ENCODE measurements at regions not wholly inside any gene's neighbourhood (a gene's known extent, or its start where the extent isn't known, plus 50 kb on each side); places are given as distances from the start of the nearest gene placed in this dataset.

DNA sequence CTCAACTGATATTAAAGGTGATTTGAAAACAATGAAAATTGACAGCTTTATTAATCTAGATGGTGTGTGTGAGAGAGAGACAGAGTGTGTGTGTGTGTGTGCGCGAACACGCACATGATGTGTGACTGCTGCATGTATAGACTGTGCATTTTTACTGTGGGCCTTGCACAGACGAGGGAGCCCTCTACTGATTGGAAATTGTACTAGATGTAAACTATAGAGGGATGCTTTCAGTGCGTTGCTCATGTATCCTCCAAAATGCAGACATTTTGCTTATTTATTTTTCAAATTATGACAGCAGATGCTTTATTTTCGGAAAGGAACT lies 168.4 kb upstream of the GK2 start:
- 67% methylated on average over 3 of the region's 6 CpGs; no CpG with 5 or more reads in 1 of the 2 experiments for WGBS, 2 experiments (ENCODE audit: extremely low coverage in 2 of 2, insufficient read length in 1 of 2)
- no peak overlapping the region for H4K5ac ChIP-seq (ENCODE audit: low read depth, low read length)
- no peak overlapping the region for H2AFZ ChIP-seq (replicated peaks; ENCODE audit: low read length, poor library complexity)
- H4K91ac ChIP-seq (ENCODE audit: insufficient read depth, low read depth, low read length): no peak overlapping the region
- no peak overlapping the region for H3K27ac ChIP-seq (ENCODE audit: insufficient read depth, low read length)
- no peak overlapping the region for H3K9ac ChIP-seq (ENCODE audit: low read depth, low read length)
- intact Hi-C loops (cut with micrococcal nuclease) (loop anchor here (1.0 to 10.0 kb wide), 3 partner anchors 534 to 628 kb away; no protein-coding TSS in a partner anchor), dilution Hi-C loops (cut with HindIII; ENCODE audit: low sequenced_read_pairs, unreplicated experiment) (no loop called here), in situ Hi-C loops (cut with MboI; ENCODE audit: low sequenced_read_pairs) (no loop called here)
- H3K23ac ChIP-seq (ENCODE audit: low read depth, low read length): no peak overlapping the region
- H3K14ac ChIP-seq (replicated peaks; ENCODE audit: low read depth, low read length): no peak overlapping the region
- peak; percentile 84 for ATAC-seq (ENCODE audit: low read depth)
- H2BK15ac ChIP-seq (ENCODE audit: low read depth, low read length): no peak overlapping the region
- no peaks in the 10 kb centered on the region for H4K20me1 ChIP-seq (ENCODE audit: insufficient read depth, low read length)
- H3K79me1 ChIP-seq (ENCODE audit: low read depth in 1 of 2, low read length in 2 of 2): no peaks in the 10 kb centered on the region
- H3K9me1 ChIP-seq (ENCODE audit: insufficient read depth, low read length): no peaks in the 10 kb centered on the region
- H2BK5ac ChIP-seq (ENCODE audit: low read depth, low read length, poor library complexity, severe bottlenecking): no peak overlapping the region
- peak; percentile 18 for DNase-seq
- H2BK20ac ChIP-seq (ENCODE audit: low read depth, low read length): no peak overlapping the region
- H2AK5ac ChIP-seq (ENCODE audit: low read depth, low read length): no peak overlapping the region
- no peak overlapping the region for H3K4ac ChIP-seq (ENCODE audit: low read depth, low read length)
- no peaks in the 10 kb centered on the region for H3K27me3 ChIP-seq (ENCODE audit: control insufficient read depth, insufficient read depth, low read length)
- BruUV-seq (replicated peaks): no TSS peak
- H3K18ac ChIP-seq (ENCODE audit: low read depth, low read length): no peak overlapping the region
- no peaks in the 10 kb centered on the region for H3K4me1 ChIP-seq (ENCODE audit: control insufficient read depth, insufficient read depth, low read length)
- H2AK9ac ChIP-seq (replicated peaks; ENCODE audit: low read depth, low read length, poor library complexity): no peak overlapping the region
- CTCF ChIA-PET: no interaction called here
- no peak overlapping the region for H3K4me3 ChIP-seq (ENCODE audit: insufficient read depth, low read depth, low read length)
- no peak overlapping the region for H3K4me2 ChIP-seq (ENCODE audit: low read depth, low read length)
- no peak overlapping the region for H4K8ac ChIP-seq (ENCODE audit: low read depth in 2 of 2, low read length in 2 of 2)
- no peaks in the 10 kb centered on the region for H3K9me3 ChIP-seq (ENCODE audit: control insufficient read depth, insufficient read depth, low read length)
- H3K56ac ChIP-seq (ENCODE audit: extremely low read depth, insufficient read depth, low read length): no peak overlapping the region
- POLR2A ChIA-PET (ENCODE audit: unreplicated experiment): no interaction called here
- TF ChIP-seq, protein P1, sequence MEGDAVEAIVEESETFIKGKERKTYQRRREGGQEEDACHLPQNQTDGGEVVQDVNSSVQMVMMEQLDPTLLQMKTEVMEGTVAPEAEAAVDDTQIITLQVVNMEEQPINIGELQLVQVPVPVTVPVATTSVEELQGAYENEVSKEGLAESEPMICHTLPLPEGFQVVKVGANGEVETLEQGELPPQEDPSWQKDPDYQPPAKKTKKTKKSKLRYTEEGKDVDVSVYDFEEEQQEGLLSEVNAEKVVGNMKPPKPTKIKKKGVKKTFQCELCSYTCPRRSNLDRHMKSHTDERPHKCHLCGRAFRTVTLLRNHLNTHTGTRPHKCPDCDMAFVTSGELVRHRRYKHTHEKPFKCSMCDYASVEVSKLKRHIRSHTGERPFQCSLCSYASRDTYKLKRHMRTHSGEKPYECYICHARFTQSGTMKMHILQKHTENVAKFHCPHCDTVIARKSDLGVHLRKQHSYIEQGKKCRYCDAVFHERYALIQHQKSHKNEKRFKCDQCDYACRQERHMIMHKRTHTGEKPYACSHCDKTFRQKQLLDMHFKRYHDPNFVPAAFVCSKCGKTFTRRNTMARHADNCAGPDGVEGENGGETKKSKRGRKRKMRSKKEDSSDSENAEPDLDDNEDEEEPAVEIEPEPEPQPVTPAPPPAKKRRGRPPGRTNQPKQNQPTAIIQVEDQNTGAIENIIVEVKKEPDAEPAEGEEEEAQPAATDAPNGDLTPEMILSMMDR (conservative IDR thresholded peaks at IDR 0.05; ENCODE audit: low read depth, low read length): peak; percentile 36
- TF ChIP-seq RAD21 (IDR thresholded peaks at IDR 0.05; ENCODE audit: low read length): peak; percentile 44
- no peak for TF ChIP-seq RFX5 (IDR thresholded peaks at IDR 0.05; ENCODE audit: low read depth, low read length)
- H3K36me3 ChIP-seq (ENCODE audit: control insufficient read depth, insufficient read depth, low read length): no peaks in the 10 kb centered on the region
- H2BK120ac ChIP-seq (ENCODE audit: low read depth, low read length): no peak overlapping the region

Data from IMR-90 (cell line).